DMS53 treated with DMSO at 0.1 percent for 48 hours (cell line): ENCODE measurements at regions not wholly inside any gene's neighbourhood (a gene's known extent, or its start where the extent isn't known, plus 50 kb on each side); places are given as distances from the start of the nearest gene placed in this dataset.

Experiments
- DNase-seq: peaks from one replicate; lab custom pipeline; 2025; ENCODE audit not compliant: unreplicated experiment; lab: John Stamatoyannopoulos, UW

DNA sequence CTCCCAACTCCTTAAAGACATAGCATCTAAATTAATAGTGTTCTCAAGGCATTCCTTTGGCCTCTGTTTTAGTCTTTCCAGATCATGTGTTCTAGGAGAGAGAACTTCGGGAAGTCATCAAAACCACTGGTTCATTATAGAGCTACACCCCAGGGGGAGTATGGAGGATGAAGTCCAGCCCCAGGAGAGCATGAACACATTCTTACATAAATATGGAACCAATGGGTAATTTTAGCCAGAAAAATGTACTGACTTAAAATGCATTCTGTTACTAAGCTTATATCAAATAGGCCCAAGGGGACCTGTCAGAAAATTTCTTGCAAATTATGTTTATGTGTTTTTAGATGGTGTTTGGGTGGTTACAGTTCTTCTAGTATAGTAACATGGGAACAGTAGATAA lies 165.2 kb downstream of the NTMT2 start:
- no peak for DNase-seq

DNA sequence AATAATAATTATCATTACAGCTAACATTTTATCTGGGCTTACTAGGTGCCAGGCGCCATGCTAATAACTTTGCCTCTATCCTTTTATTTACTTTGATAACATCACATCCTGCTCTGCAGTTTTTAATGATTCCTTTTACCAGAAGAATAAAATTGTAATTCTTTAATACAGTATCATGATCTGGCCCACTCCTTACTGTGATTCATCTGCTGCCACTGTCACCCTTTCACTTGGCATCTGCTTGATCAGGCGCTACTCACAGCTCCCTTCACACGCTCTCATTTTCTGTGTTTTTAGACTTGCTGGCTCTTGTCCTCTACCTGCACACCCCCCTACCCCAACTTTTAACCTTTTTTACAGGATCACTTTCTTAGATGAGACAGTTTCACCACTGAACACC lies 167.5 kb downstream of the NTMT2 start:
- DNase-seq = no peak

DNA sequence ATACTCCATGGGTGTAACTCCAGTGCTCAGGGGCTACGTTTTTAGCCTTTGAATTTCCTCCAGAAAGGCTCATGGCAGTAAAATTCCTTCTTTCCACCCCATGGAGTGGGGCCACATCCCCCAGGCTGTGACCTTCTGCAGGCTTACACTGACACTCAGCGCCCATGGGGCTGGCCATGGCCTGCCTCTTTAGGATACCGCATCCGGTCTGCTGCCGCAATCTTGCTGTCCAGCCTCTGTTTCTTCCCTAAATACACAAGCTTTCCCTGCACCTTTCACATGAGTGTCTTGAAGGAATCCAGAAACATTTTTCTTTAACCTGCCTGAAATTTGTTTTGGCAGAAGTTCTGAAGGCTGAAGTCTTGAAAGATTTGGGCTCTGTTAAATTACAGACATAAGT lies 170.5 kb downstream of the NTMT2 start:
- DNase-seq = no peak

DNA sequence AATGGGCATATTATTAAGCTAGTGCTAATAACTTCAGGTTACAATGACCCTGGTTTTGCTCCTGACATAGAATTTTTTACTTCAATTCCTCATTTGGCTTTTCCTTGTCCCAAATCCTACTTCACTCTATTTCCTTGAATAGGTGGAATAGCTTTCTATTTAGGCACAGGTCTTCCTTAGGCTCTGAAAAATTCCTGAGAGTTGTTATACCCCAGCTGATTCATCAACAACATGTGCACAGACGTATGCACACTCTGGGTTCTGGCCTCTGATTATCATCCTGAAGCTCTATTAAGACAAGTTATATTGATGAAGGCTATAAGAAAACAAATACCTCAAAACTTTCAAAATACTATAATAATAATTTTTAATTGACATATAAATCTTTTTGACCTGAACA lies 172.4 kb downstream of the NTMT2 start:
- DNase-seq = no peak

DNA sequence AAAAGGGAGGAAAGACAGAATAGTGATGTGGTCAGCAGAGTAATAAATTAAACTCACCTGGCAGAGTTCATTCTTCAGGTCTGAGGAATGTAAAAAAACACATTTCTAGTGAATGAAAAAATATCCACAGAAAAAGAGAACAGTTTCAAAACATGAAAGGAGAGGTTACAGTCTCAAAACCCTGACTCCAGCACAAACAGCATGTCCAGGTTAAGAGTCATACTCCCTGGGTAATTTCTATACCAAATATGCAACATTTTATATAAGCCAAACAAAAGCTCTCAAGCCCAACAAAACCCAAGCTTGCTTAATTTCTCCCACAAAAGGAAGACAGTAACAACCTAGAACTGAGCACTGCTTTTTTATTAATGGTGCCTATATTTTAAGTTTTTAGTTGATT lies 173.0 kb downstream of the NTMT2 start:
- DNase-seq = no peak

DNA sequence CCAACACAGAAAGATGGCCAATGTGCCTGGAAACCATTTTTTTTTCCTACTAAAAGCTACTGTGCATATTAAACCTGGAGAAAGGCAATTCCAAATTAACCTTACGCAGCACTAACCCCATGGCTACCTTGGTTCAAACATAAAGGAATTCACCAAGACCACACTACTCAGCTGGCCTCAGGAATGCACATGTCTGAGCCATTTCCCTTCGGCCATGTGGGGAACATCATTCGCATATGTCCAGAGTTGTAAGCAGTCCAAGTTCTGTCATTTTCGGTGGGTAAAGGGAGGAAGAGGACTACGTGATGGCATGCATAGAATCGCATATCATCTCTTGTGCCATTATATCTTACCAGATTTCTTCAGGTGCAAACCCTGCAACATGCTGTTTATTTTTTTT lies 175.4 kb downstream of the NTMT2 start:
- DNase-seq = no peak

DNA sequence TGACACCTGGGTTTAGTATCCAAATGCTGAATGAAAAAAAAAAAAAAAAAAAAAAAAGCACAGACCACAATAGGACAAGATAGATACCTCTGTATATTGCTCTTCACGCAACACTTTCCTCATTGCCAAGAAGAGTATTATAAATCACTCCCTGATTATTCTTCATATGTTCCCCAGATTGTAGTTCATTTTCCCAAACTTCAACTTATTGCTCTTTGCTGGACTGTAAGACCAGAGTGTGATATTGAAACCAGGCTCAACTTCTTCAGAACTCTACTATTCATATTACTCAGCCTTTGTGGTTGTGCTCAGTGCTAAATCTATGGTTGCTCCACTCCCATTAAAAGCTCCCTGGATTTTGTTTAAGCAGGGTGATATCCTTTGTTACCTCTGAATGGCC lies 180.4 kb downstream of the NTMT2 start:
- no peak for DNase-seq

DNA sequence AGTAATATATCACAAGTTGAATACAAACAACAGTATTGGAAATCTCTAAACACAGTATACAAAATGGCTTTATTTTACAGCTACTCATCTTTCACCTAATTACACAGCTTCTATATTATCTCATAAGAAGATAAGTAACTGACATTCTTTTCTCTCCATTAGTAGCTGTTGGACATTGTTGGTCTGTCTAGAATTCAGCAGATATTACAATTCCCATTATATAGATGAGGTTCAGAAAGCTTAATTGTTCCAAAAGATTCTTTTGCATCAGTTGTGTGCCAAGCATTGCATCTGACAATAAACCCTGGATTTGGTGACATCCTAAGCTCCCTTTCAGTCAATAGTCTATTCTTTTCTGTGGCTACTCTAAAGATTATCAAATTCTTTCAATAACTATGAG lies 187.0 kb downstream of the NTMT2 start:
- DNase-seq = no peak

DNA sequence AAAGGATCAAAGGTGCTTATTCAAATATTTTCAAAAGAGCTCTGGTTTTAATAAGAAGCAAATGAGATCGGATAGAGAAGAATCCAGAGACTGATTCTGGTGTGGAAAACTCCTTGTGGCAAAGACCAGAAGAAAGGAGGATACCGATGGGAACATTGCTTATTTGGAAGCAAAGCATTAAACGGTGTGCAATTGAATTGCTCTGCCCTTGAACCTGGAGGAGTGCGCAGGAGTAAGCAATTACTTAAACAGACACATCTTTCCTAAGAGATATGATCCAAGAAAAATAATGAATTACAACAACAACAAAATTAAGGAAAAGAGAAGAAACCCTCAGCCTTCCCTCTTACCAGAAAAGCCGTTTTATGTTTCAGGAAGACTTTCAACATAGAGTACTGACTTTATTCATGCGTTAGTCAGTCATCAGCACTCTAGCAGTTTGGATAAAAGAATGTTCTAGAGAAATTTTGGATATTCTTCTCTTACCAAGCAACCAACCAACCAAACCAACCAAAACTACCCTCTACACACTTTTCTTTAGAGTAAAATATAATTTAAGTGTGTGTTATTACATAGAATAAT lies 191.7 kb downstream of the NTMT2 start:
- DNase-seq = no peak

DNA sequence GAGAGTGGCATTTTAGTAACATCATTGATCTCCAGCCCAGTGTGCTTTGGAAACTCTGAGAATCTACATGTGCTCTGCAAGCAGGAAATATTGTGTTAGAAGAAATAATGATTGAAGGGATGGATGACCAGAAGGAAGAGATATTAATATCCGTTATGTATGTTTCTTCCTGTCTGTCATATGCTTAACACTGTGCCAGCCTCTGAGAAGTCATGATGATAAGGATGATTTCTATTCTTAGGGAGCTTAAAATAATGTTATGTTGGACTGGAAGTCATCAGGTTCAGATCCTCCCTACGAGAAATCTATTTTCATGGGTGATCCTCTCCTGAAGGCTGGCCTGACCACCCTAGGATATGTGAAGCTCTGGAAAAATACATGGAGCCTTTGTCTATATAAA lies 192.4 kb upstream of the GORAB start:
- DNase-seq = no peak

DNA sequence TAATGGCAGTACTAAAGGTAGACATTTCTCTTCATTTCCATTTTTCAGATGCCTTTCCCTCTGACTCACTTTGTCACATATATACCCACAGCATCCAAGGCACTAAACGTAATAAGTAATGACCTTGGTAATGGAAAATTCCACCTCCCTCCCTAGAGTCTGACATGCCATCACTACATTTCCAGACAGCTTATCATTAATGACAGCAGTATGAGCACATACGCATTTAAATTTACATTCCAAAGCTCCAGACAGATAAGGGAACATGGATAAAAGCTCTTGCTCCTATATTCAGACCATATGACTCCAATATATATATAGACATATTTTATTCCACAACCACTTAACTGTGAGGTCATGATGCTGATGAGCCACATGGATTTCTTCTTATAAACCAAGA lies 191.7 kb upstream of the GORAB start:
- no peak for DNase-seq

DNA sequence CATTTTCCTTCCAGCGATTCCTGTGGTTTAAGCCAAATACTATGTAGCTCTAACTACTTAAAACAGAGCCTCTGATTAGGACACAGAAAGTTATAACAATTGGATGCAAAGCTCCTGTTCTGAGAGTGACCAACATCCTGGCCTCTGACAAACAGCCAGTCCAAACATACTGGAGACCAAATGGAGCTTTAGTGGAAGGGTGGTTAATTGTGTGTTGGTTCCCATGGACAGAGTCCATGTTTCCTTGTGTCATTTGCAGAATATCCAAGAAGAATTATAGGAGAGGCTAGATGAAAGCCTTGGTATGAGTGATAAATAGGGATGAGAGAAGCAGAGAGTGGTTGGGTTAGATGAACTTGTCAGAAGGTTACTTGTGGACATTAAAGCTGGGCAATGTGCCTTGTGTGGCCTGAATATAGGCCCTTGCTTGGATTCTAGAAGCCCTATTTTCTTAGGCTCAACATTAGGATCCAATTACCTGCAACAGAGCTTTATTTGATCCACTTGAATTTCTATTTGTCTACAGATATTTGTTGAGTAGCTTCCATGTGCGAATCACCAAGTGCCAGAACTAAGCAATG lies 180.5 kb upstream of the GORAB start:
- DNase-seq = no peak

DNA sequence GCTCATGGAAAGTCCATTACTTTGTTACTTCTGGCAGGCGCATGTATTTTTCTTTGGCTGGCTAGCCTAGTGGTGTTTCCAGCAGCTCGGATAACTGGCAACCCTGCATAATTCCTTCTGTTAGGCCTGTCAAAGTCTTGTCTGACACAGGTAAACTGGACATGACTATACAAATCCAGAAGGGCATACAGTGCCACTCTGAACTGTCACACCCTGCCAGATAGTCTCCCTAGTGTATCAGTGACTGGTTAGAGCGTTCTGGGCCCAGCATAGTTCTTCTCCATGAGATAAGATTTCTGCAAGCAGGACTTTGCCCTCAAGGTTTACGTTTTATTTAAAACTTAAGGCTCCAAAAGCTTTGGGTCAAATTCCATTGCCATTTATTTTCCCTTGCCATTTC lies 177.7 kb upstream of the GORAB start:
- no peak for DNase-seq

DNA sequence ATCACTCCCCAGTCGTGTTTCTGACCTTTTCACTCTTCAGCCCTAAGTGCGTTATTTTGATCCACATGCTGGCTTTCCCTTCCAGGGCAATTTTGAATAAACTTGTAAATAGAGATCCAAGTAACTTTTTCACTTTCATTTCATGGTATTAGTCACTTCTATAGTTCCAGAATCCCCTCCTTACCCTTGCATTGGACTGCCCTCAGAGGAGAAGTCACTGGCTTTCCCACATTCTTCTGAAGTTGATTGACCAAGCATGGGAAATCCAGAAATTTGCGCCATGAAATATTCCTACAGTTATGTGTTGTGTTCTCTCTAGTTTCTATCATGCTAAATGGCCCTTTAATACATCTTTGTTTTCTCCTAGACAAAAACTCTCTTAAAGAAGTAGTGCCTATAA lies 177.3 kb upstream of the GORAB start:
- DNase-seq = no peak

DNA sequence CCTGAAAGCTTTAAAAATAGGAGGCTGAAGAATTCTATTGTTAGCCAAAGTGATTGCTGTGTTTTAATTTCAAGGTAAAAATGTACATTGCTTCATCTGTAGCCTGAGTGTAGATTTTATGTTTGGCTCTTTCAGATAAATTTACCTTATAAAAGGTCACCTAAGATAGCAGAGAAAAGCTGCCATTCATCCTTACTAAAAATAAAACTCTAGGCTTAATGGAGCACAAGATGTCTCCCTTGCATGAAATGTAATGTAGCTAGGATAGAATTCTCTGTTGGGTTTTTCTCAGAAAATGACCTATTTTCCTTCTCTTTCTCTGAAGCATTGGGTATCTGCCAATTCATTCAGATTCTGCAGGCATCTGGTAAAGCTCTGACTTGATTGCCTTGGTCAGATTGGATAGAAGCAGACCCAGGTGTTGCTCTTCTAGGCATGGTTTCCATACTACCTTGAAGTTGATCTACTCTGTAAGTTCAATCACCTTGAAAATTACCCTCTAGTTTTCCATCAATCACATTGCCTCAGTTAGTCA lies 176.6 kb upstream of the GORAB start:
- DNase-seq = no peak

DNA sequence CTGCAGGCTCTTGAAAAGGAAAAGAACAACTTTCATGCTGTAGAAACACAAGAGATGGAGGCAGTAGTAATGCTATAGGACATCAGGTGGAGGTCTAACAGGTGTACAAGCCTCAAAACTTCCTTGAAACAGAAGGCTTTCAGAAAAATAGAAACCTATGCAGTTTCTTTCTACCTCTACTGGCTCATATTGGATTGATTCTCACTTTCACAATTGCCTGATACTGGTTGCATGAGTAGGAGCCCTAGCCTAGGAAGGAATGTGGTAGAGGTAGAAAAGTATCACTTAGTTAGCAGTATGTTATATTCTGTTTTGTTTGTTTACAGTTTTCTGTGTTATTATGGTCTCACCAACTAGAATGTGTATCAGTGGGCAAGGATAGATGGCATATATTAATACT lies 175.4 kb upstream of the GORAB start:
- no peak for DNase-seq

DNA sequence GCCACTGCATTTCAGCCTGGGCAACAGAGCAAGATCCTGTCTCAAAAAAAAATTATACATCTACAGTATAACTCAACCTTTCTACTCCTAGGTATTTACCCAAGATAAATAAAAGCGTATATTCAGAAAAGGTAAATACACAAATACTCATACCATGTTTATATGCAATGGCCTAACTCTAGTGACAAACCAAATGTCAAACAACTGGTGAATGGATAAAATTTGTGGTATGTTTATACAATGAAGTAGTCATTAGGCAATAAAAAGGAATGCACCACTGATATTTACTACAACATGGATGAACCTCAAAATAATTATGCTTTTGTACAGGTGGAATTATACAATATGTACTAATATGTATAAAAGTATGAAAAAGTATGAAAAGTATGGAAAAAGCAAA lies 174.2 kb upstream of the GORAB start:
- no peak for DNase-seq

DNA sequence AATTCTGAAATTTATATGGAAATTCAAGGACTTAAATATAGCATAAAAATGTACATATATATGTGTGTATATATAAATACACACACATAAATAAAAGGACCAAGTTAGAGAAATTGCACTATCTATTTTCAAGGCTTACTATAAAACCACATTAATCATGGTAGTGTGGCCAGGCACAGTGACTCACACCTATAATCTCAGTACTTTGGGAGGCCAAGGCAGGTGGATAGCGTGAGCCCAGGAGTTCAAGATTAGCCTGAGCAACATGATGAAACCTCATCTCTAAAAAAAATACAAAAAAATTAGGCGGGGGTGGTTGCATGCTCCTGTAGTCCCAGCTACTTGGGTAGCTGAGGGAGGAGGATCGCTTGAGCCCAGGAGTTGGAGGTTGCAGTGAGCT lies 171.4 kb upstream of the GORAB start:
- no peak for DNase-seq

DNA sequence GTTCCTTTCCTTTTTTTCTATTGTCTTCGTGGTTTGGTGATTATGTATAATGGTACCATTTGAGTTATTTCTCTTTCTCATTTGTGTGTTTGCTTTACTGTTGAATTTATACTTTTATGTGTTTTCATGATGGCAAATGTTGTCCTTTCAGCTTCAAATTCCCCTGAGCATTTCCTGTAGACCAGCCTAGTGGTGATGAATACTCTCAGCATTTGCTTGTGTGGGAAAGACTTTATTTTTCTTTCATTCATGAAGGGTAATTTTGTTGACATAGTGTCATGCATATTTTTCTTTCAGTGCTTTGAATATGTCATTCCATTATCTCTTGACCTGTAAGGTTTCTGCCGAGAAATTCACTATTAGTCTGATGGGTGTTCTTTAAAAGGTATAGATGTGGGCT lies 166.6 kb upstream of the GORAB start:
- no peak for DNase-seq

DNA sequence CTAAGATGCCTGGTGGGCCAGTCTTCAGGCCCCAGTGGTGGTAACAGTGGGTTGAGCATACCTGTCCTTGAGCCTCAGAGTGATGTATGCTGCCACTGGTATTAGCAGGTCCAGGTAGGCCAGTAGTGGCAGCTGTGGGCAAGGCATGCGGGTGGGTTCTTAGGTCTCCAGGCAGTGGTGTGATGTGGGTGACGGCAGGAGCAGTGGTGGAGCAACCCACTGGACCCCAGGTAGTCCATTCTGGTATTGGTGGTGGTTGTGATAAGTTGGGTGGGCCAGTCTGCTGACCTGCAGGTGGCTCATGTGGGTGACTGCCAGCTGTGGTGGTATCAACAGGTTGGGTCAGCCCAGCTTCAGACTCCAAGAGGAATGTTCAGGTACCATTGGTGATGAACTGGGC lies 165.0 kb upstream of the GORAB start:
- no peak for DNase-seq

DNA sequence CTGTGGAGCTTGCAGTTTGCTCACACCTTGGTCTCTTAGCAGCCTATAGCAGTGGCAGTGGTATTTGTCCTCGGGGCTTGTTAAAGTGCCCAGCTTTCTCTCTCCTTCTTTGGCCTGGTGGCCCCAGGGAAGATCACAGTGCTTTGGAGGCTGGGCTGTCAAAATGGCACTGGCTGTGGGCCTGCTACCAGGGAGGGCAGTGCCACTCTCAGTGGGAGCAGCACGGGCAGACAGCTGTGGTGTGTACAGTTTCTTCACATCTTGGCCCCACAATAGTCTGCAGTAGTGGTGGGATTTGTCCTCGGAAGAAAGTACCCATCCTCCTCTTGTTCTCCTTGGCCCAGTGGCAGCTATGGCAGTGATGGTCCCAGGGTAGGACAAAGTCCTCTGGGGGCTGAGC lies 164.4 kb upstream of the GORAB start:
- DNase-seq = no peak

DNA sequence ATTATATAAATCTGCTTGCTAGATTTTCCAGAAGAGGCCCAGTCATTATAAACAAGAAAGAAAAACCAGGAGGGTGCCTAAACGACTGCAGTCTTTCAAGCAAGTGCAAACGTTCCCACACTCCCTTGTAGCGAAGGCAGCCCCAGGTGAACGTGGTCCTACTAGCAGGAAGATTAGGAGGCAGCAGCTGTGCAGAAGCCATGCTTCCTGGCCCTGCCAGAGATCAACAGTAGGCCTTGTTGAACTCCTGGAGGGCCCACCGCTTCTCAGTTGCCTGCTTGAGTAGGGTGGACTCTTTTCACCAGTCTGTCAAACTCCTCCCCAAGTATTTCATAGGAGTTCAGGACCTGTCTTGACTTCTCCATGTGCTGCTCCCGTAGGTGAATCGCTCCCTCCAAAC lies 163.0 kb upstream of the GORAB start:
- no peak for DNase-seq

DNA sequence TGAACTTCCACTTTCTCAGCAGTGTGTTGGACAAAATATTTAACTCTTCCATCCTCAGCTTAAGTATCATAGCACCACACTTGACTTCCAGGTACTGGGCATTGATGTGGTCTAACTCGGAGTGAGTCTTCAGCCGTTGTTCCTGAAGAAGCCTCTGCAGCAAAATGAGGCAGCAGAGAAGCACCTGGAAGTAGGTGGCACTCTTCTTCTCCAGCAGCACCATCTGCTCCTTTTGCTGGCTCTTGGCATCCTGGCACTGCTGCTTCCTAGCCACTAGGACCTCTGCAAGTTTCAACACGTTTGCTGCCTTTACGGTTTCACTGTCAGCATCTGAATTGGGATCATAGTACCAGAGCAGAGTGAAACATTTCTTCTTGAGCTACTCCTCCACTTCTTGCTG lies 162.5 kb upstream of the GORAB start:
- no peak for DNase-seq
